Astrocyte (in vitro differentiated cells and primary cell): ENCODE measurements at regions not wholly inside any gene's neighbourhood (a gene's known extent, or its start where the extent isn't known, plus 50 kb on each side); places are given as distances from the start of the nearest gene placed in this dataset.

ENCODE experiments used
- DNase-seq: peaks from one replicate; pipeline ENCODE4 v3.0.0-alpha.2; 2010; ENCODE audit warnings: low read depth
- FAIRE-seq: peaks from 2 replicates; lab custom pipeline; 2011; peaks lifted over from hg19 to GRCh38; lab: Jason Lieb, UNC
- H2AFZ ChIP-seq: 2 replicates; pipeline ENCODE4 v1.6.0; 2012; ENCODE audit warnings: low read depth, low read length, inconsistent platforms
- H3K27ac ChIP-seq: 2 replicates; pipeline ENCODE4 v1.5.1; 2011; ENCODE audit warnings: low read depth, low read length, inconsistent platforms
- H3K27me3 ChIP-seq: 2 replicates; pipeline ENCODE4 v1.6.0; 2011; ENCODE audit warnings: low read length, inconsistent platforms; ENCODE audit not compliant: insufficient read depth
- H3K36me3 ChIP-seq: 2 replicates; pipeline ENCODE4 v1.5.1; 2011; ENCODE audit warnings: low read length, inconsistent platforms; ENCODE audit not compliant: insufficient read depth
- H3K4me1 ChIP-seq: 2 replicates; pipeline ENCODE4 v1.5.1; 2011; ENCODE audit warnings: low read length, inconsistent platforms; ENCODE audit not compliant: insufficient read depth
- H3K4me2 ChIP-seq: 2 replicates; pipeline ENCODE4 v1.6.0; 2012; ENCODE audit warnings: low read length, inconsistent platforms
- H3K4me3 ChIP-seq: 2 replicates; pipeline ENCODE4 v1.5.1; 2011; ENCODE audit warnings: low read depth, mild to moderate bottlenecking, low read length, inconsistent platforms; ENCODE audit not compliant: insufficient read depth
- H3K79me2 ChIP-seq: 2 replicates; pipeline ENCODE4 v1.6.0; 2012; ENCODE audit warnings: mild to moderate bottlenecking, low read length, inconsistent platforms; ENCODE audit not compliant: insufficient read depth
- H3K9ac ChIP-seq: 2 replicates; pipeline ENCODE4 v1.6.0; 2012; ENCODE audit warnings: mild to moderate bottlenecking, low read length, inconsistent platforms
- H3K9me3 ChIP-seq: 2 replicates; pipeline ENCODE4 v1.5.1; 2012; ENCODE audit warnings: low read depth, mild to moderate bottlenecking, low read length, inconsistent platforms; ENCODE audit not compliant: insufficient read depth
- H4K20me1 ChIP-seq: 2 replicates; pipeline ENCODE4 v1.6.0; 2012; ENCODE audit warnings: low read length, inconsistent platforms; ENCODE audit not compliant: insufficient read depth
- H3K27ac Mint-ChIP-seq: one replicate; pipeline ENCODE4 v1.8.0; 2021; ENCODE audit warnings: mild to moderate bottlenecking, mixed read lengths; ENCODE audit not compliant: unreplicated experiment
- H3K27me3 Mint-ChIP-seq: one replicate; pipeline ENCODE4 v1.8.0; 2021; ENCODE audit warnings: low read depth, mixed read lengths; ENCODE audit not compliant: unreplicated experiment
- H3K36me3 Mint-ChIP-seq: one replicate; pipeline ENCODE4 v1.8.0; 2021; ENCODE audit warnings: low read depth, mixed read lengths; ENCODE audit not compliant: unreplicated experiment
- H3K4me1 Mint-ChIP-seq: one replicate; pipeline ENCODE4 v1.8.0; 2021; ENCODE audit warnings: low read depth, mixed read lengths; ENCODE audit not compliant: unreplicated experiment
- H3K4me3 Mint-ChIP-seq: one replicate; pipeline ENCODE4 v1.8.0; 2021; ENCODE audit warnings: mild to moderate bottlenecking, moderate library complexity, mixed read lengths; ENCODE audit not compliant: unreplicated experiment
- H3K9me3 Mint-ChIP-seq: one replicate; pipeline ENCODE4 v1.8.0; 2021; ENCODE audit warnings: mild to moderate bottlenecking, mixed read lengths; ENCODE audit not compliant: unreplicated experiment
- CTCF ChIP-seq: IDR thresholded peaks from 2 replicates; pipeline ENCODE4 v1.5.1; 2011; ENCODE audit warnings: low read depth, mild to moderate bottlenecking, inconsistent platforms, low read length, moderate library complexity; ENCODE audit not compliant: insufficient read depth
- EZH2 ChIP-seq: IDR thresholded peaks from 2 replicates; pipeline ENCODE4 v1.6.1; 2012; ENCODE audit warnings: mild to moderate bottlenecking, low read length, inconsistent platforms; ENCODE audit not compliant: insufficient read depth

- H3K36me3 ChIP-seq = no peaks in the 10 kb centered on the region
- H3K27ac Mint-ChIP-seq = no peak overlapping the region
- no peaks in the 10 kb centered on the region for H3K4me1 ChIP-seq
- H3K79me2 ChIP-seq = no peaks in the 10 kb centered on the region
- no peaks in the 10 kb centered on the region for H3K27me3 ChIP-seq
- no peaks in the 10 kb centered on the region for H3K9me3 ChIP-seq
- no peak overlapping the region for H3K4me3 ChIP-seq
- H3K4me1 Mint-ChIP-seq = peaks cover 23% of the 10 kb centered on the region
- no peak overlapping the region for H3K27ac ChIP-seq
- no peaks in the 10 kb centered on the region for H3K36me3 Mint-ChIP-seq
- no peaks in the 10 kb centered on the region for H4K20me1 ChIP-seq
- DNase-seq = no peak
- H3K9me3 Mint-ChIP-seq = no peaks in the 10 kb centered on the region
- H2AFZ ChIP-seq = no peak overlapping the region
- TF ChIP-seq CTCF = no peak
- TF ChIP-seq EZH2 = no peak
- H3K4me3 Mint-ChIP-seq = no peak overlapping the region
- H3K4me2 ChIP-seq = no peak overlapping the region
- no peak for FAIRE-seq
- H3K9ac ChIP-seq = no peak overlapping the region
- H3K27me3 Mint-ChIP-seq = no peaks in the 10 kb centered on the region
These were observed 51.9 kb upstream of the NLGN4Y start for GRCh38 chrY:14472421-14472820.

GRCh38 chrY:14473320-14473719 lies 51.0 kb upstream of the NLGN4Y start:
- DNase-seq (no peak), FAIRE-seq (no peak)
- Histone ChIP-seq H3K4me2 (no peak overlapping the region), H3K9me3 (no peaks in the 10 kb centered on the region), H3K27ac (no peak overlapping the region), H3K4me1 (no peaks in the 10 kb centered on the region), H4K20me1 (no peaks in the 10 kb centered on the region), H3K36me3 (no peaks in the 10 kb centered on the region), H3K9ac (no peak overlapping the region), H3K79me2 (no peaks in the 10 kb centered on the region), H3K4me3 (no peak overlapping the region), H2AFZ (no peak overlapping the region), H3K27me3 (no peaks in the 10 kb centered on the region)
- peaks cover 15% of the 10 kb centered on the region for H3K4me1 Mint-ChIP-seq
- TF ChIP-seq CTCF (no peak), EZH2 (no peak)
- H3K4me3 Mint-ChIP-seq = no peak overlapping the region
- H3K27ac Mint-ChIP-seq = peak overlapping the region; percentile 70
- H3K27me3 Mint-ChIP-seq = no peaks in the 10 kb centered on the region
- H3K9me3 Mint-ChIP-seq = no peaks in the 10 kb centered on the region
- H3K36me3 Mint-ChIP-seq = no peaks in the 10 kb centered on the region
